ENCODE measurements at regions not wholly inside any gene's neighbourhood (a gene's known extent, or its start where the extent isn't known, plus 50 kb on each side); places are given as distances from the start of the nearest gene placed in this dataset.

DNA sequence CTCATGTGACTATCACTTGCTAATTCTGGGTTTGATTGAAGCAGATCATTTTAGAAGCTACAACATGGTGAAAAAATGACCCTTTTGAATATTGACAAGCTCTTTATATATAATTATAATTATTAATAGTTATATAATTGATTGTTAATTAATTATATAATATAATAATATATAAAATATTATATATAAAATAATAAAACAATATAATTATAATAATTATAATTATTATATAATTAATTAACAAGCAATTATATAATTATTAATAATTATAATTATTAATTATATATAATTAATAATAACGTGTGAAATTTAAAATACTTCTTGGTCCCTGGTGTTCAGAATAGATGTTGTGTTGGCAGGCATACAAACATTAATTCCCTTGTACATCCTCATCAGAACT lies 404.1 kb upstream of the CDH19 start:
- TF ChIP-seq, protein P1, sequence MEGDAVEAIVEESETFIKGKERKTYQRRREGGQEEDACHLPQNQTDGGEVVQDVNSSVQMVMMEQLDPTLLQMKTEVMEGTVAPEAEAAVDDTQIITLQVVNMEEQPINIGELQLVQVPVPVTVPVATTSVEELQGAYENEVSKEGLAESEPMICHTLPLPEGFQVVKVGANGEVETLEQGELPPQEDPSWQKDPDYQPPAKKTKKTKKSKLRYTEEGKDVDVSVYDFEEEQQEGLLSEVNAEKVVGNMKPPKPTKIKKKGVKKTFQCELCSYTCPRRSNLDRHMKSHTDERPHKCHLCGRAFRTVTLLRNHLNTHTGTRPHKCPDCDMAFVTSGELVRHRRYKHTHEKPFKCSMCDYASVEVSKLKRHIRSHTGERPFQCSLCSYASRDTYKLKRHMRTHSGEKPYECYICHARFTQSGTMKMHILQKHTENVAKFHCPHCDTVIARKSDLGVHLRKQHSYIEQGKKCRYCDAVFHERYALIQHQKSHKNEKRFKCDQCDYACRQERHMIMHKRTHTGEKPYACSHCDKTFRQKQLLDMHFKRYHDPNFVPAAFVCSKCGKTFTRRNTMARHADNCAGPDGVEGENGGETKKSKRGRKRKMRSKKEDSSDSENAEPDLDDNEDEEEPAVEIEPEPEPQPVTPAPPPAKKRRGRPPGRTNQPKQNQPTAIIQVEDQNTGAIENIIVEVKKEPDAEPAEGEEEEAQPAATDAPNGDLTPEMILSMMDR (IDR thresholded peaks at IDR 0.05; ENCODE audit: poor library complexity): no peak
- TF ChIP-seq EZH2 (IDR thresholded peaks at IDR 0.05; ENCODE audit: borderline replicate concordance): no peak

Data from hepatocyte (in vitro differentiated cells).